SK-N-SH (cell line): ENCODE measurements at regions not wholly inside any gene's neighbourhood (a gene's known extent, or its start where the extent isn't known, plus 50 kb on each side); places are given as distances from the start of the nearest gene placed in this dataset.

Experiments used
- CTCF ChIA-PET: fragments of 300-600, 350-600 bp; formaldehyde crosslinking; extraction: SDS; loops from one replicate; lab custom pipeline; 2021; lab: Yijun Ruan, JAX
- POLR2A ChIA-PET: fragments of 350-600 bp; sonication (Branson Sonifier 250); formaldehyde crosslinking; extraction: SDS; loops from one replicate; lab custom pipeline; 2020; ENCODE audit warnings: antibody characterized with exemption, inconsistent platforms; lab: Yijun Ruan, JAX
- DNase-seq: peaks from one replicate; pipeline ENCODE4 v3.0.0; 2012
- H2AFZ ChIP-seq: fragments of 200-600 bp; sonication (generic); 2 replicates; pipeline ENCODE4 v1.8.1; 2016; ENCODE audit warnings: antibody characterized with exemption, mild to moderate bottlenecking, low read depth
- H3F3A ChIP-seq: fragments of 200-600 bp; sonication (generic); replicated peaks from 2 replicates; pipeline ENCODE3; 2016; ENCODE audit warnings: antibody characterized with exemption, mild to moderate bottlenecking; ENCODE audit not compliant: insufficient read depth
- H3K27ac ChIP-seq, 2 experiments: fragments of 200-500 bp in 1 of 2; fragments of 200-600 bp in 1 of 2; sonication (Bioruptor generic) in 1 of 2; sonication (generic), shearing (Covaris generic) in 1 of 2; 2 replicates each; pipeline versions ENCODE4 v1.5.1 to v1.6.1; 2014 to 2016; ENCODE audit warnings: low read depth in 2 of 2, inconsistent platforms in 1 of 2, low read length in 1 of 2, mild to moderate bottlenecking in 1 of 2, mixed read lengths in 1 of 2
- H3K27me3 ChIP-seq: fragments of 200-600 bp; sonication (generic), shearing (Covaris generic); 2 replicates; pipeline ENCODE4 v1.6.1; 2016; ENCODE audit warnings: mixed run types; ENCODE audit not compliant: insufficient read depth
- H3K36me3 ChIP-seq, 2 experiments: fragments of 200-500 bp in 1 of 2; fragments of 200-600 bp in 1 of 2; sonication (Bioruptor generic) in 1 of 2; sonication (generic) in 1 of 2; replicated peaks in 1 of 2; 2 replicates each; pipeline versions ENCODE3 to v1.5.1; 2014 to 2016; ENCODE audit warnings: low read length in 1 of 2, mild to moderate bottlenecking in 1 of 2; ENCODE audit not compliant: insufficient read depth in 2 of 2, control insufficient read depth in 1 of 2
- H3K4me1 ChIP-seq, 2 experiments: fragments of 200-500 bp in 1 of 2; fragments of 200-600 bp in 1 of 2; sonication (Bioruptor generic) in 1 of 2; sonication (generic), shearing (Covaris generic) in 1 of 2; 2 replicates each; pipeline versions ENCODE4 v1.5.1 to v1.6.1; 2014 to 2016; ENCODE audit warnings: low read depth in 1 of 2, low read length in 1 of 2, mixed run types in 1 of 2; ENCODE audit not compliant: insufficient read depth in 2 of 2, control insufficient read depth in 1 of 2
- H3K4me2 ChIP-seq: fragments of 200-600 bp; sonication (generic), shearing (Covaris generic); 2 replicates; pipeline ENCODE4 v1.6.1; 2017; ENCODE audit warnings: mixed run types
- H3K4me3 ChIP-seq, 2 experiments: fragments of 200-500 bp in 1 of 2; fragments of 200-600 bp in 1 of 2; sonication (Bioruptor generic) in 1 of 2; sonication (generic), shearing (Covaris generic) in 1 of 2; 2 replicates each; pipeline versions ENCODE4 v1.5.1 to v1.8.1; 2014 to 2016; ENCODE audit warnings: low read depth in 2 of 2, inconsistent platforms in 1 of 2, low read length in 1 of 2, mild to moderate bottlenecking in 1 of 2, mixed read lengths in 1 of 2, moderate library complexity in 1 of 2
- H3K79me2 ChIP-seq: fragments of 200-600 bp; sonication (generic); 2 replicates; pipeline ENCODE4 v1.8.1; 2017; ENCODE audit warnings: mild to moderate bottlenecking; ENCODE audit not compliant: insufficient read depth
- H3K9ac ChIP-seq: fragments of 200-600 bp; sonication (generic); 2 replicates; pipeline ENCODE4 v1.6.1; 2017; ENCODE audit warnings: mixed run types
- H3K9me2 ChIP-seq: fragments of 200-600 bp; sonication (generic); 2 replicates; pipeline ENCODE4 v1.6.1; 2017; ENCODE audit warnings: mixed run types
- H3K9me3 ChIP-seq: fragments of 200-600 bp; sonication (generic); 2 replicates; pipeline ENCODE4 v1.6.1; 2017; ENCODE audit warnings: mixed run types, mild to moderate bottlenecking, moderate library complexity
- H4K20me1 ChIP-seq: fragments of 200-600 bp; sonication (generic); 2 replicates; pipeline ENCODE4 v1.6.1; 2017; ENCODE audit warnings: mild to moderate bottlenecking, mixed run types; ENCODE audit not compliant: insufficient read depth
- CHD2 ChIP-seq: fragments of 150-350 bp; IDR thresholded peaks from 2 replicates; pipeline ENCODE4 v1.6.1; 2018; ENCODE audit warnings: low read length; ENCODE audit not compliant: partially characterized antibody
- CTCF ChIP-seq: fragments of 200-600 bp; sonication (generic); IDR thresholded peaks from 2 replicates; pipeline ENCODE4 v1.6.1; 2017; ENCODE audit warnings: antibody characterized with exemption, mild to moderate bottlenecking, moderate library complexity
- FOXJ3 ChIP-seq: sonication (generic); formaldehyde crosslinking; IDR thresholded peaks from 2 replicates; pipeline ENCODE4 v1.5.1; 2020; ENCODE audit warnings: mild to moderate bottlenecking, missing genetic modification reagents
- GATA2 ChIP-seq: sonication (generic); formaldehyde crosslinking; IDR thresholded peaks from 2 replicates; pipeline ENCODE4 v1.5.0; 2020; ENCODE audit warnings: mild to moderate bottlenecking, missing genetic modification reagents
- JUND ChIP-seq: IDR thresholded peaks from 2 replicates; pipeline ENCODE4 v1.4.0; 2012
- MAX ChIP-seq: IDR thresholded peaks from 2 replicates; pipeline ENCODE4 v1.4.0; 2012; ENCODE audit warnings: low read depth
- MXI1 ChIP-seq: IDR thresholded peaks from 2 replicates; pipeline ENCODE4 v1.6.1; 2012; ENCODE audit warnings: mild to moderate bottlenecking, low read depth, low read length, improper control_type of control experiment
- RAD21 ChIP-seq: IDR thresholded peaks from 2 replicates; pipeline ENCODE4 v1.6.1; 2012; ENCODE audit warnings: mild to moderate bottlenecking, low read length
- REST ChIP-seq: IDR thresholded peaks from 2 replicates; pipeline ENCODE4 v1.6.1; 2012; ENCODE audit warnings: mild to moderate bottlenecking, low read depth, low read length, moderate library complexity
- SIN3A ChIP-seq: IDR thresholded peaks from 2 replicates; pipeline ENCODE4 v1.6.1; 2012; ENCODE audit warnings: low read depth, mild to moderate bottlenecking, low read length, moderate library complexity, borderline replicate concordance
- TCF12 ChIP-seq: IDR thresholded peaks from 2 replicates; pipeline ENCODE4 v1.4.0; 2012
- USF1 ChIP-seq: IDR thresholded peaks from 2 replicates; pipeline ENCODE4 v1.4.0; 2012; ENCODE audit warnings: low read depth, borderline replicate concordance
- WGBS: methylation state at CpG from one replicate; pipeline ENCODE4 v1.1.6; 2017; ENCODE audit warnings: low lambda C conversion rate; 5-methylcytosine and 5-hydroxymethylcytosine counted together

- H3K9me3 ChIP-seq, result no peaks in the 10 kb centered on the region
- peak overlapping the region; percentile 42 for H3K9ac ChIP-seq
- no peak overlapping the region for H3K4me2 ChIP-seq
- no peaks in the 10 kb centered on the region for H3K27me3 ChIP-seq
- no peaks in the 10 kb centered on the region for H4K20me1 ChIP-seq
- TF ChIP-seq RAD21, result no peak
- no peak for TF ChIP-seq USF1
- TF ChIP-seq MAX, result no peak
- TF ChIP-seq GATA2 (CRISPR knock-in tag), result no peak
- no peak for TF ChIP-seq FOXJ3
- no peak for TF ChIP-seq TCF12
- TF ChIP-seq REST, result no peak
- TF ChIP-seq CTCF, result no peak
- no peak for TF ChIP-seq SIN3A
- no peak for TF ChIP-seq MXI1
- no peak for TF ChIP-seq JUND
- no peak for TF ChIP-seq CHD2
- no peaks in the 10 kb centered on the region for H3K36me3 ChIP-seq
- peak overlapping the region; percentile 59 to 85; a peak in 3 of 4 replicates for H3K27ac ChIP-seq
- H2AFZ ChIP-seq, result peak overlapping the region; percentile 71; the same call in 1 of the 2 replicates
- POLR2A ChIA-PET, result no interaction called here
- peaks cover 26% of the 10 kb centered on the region for H3F3A ChIP-seq
- H3K4me1 ChIP-seq, result peaks cover 31 to 34% of the 10 kb centered on the region in 2 experiments
- WGBS, result 85% methylated on average over 4 of the region's 4 CpGs
- no peaks in the 10 kb centered on the region for H3K79me2 ChIP-seq
- H3K4me3 ChIP-seq, result no peak overlapping the region
- no peaks in the 10 kb centered on the region for H3K9me2 ChIP-seq
- CTCF ChIA-PET, result interaction anchor here (1.0 to 4.4 kb wide), 5 partner anchors 9 to 418 kb away, joined by 3 to 33 read pairs (median 8); no protein-coding TSS in a partner anchor
- no peak for DNase-seq
Observed at GRCh38 chr1:224504297-224505041, 69.9 kb upstream of the WDR26 start.
